Loucy (cell line): ENCODE measurements at regions not wholly inside any gene's neighbourhood (a gene's known extent, or its start where the extent isn't known, plus 50 kb on each side); places are given as distances from the start of the nearest gene placed in this dataset.

Source experiments
- H2AFZ ChIP-seq: fragments of 200-600 bp; sonication (generic); 2 replicates; pipeline ENCODE4 v1.6.0; 2016; ENCODE audit warnings: antibody characterized with exemption, mild to moderate bottlenecking, low read length, moderate library complexity
- H3F3A ChIP-seq: fragments of 200-600 bp; 2 replicates; pipeline ENCODE4 v1.6.0; 2016; ENCODE audit warnings: antibody characterized with exemption, low read depth, mild to moderate bottlenecking
- H3K27me3 ChIP-seq: fragments of 200-600 bp; sonication (generic); 2 replicates; pipeline ENCODE4 v1.6.1; 2014; ENCODE audit warnings: low read length, mild to moderate bottlenecking; ENCODE audit not compliant: insufficient read depth, poor library complexity, severe bottlenecking
- H3K36me3 ChIP-seq: fragments of 200-600 bp; sonication (generic); 2 replicates; pipeline ENCODE4 v1.6.1; 2016; ENCODE audit warnings: low read length; ENCODE audit not compliant: insufficient read depth
- H3K4me1 ChIP-seq: fragments of 200-600 bp; sonication (generic); 2 replicates; pipeline ENCODE4 v1.5.1; 2014; ENCODE audit warnings: low read length, mild to moderate bottlenecking; ENCODE audit not compliant: insufficient read depth, poor library complexity, severe bottlenecking
- H3K4me2 ChIP-seq: fragments of 200-600 bp; sonication (generic); 2 replicates; pipeline ENCODE4 v1.6.0; 2014; ENCODE audit warnings: antibody characterized with exemption, low read length, low read depth, mild to moderate bottlenecking; ENCODE audit not compliant: poor library complexity, severe bottlenecking
- H3K4me3 ChIP-seq: fragments of 200-600 bp; sonication (generic); 2 replicates; pipeline ENCODE4 v1.5.1; 2014; ENCODE audit warnings: low read length, mild to moderate bottlenecking, mixed read lengths; ENCODE audit not compliant: poor library complexity, severe bottlenecking
- H3K79me2 ChIP-seq: fragments of 200-600 bp; sonication (generic); 2 replicates; pipeline ENCODE4 v1.6.1; 2014; ENCODE audit warnings: low read length; ENCODE audit not compliant: insufficient read depth
- H3K9ac ChIP-seq: fragments of 200-600 bp; sonication (generic); 2 replicates; pipeline ENCODE4 v1.6.0; 2014; ENCODE audit warnings: mild to moderate bottlenecking, low read depth, low read length, moderate library complexity; ENCODE audit not compliant: poor library complexity, severe bottlenecking
- H3K9me2 ChIP-seq: fragments of 200-600 bp; sonication (generic); replicated peaks from 2 replicates; pipeline ENCODE4 v1.6.1; 2016; ENCODE audit warnings: low read depth, low read length, mixed read lengths
- H3K9me3 ChIP-seq: fragments of 200-600 bp; sonication (generic); 2 replicates; pipeline ENCODE4 v1.6.1; 2014; ENCODE audit warnings: mild to moderate bottlenecking, antibody characterized with exemption, low read length, low read depth; ENCODE audit not compliant: insufficient read depth
- H4K20me1 ChIP-seq: fragments of 200-600 bp; sonication (generic); 2 replicates; pipeline ENCODE4 v1.6.0; 2014; ENCODE audit warnings: antibody characterized with exemption, low read length, mild to moderate bottlenecking; ENCODE audit not compliant: insufficient read depth, poor library complexity, severe bottlenecking
- CTCF ChIP-seq: fragments of 200-600 bp; sonication (generic); conservative IDR thresholded peaks from 2 replicates; pipeline ENCODE4 v1.5.1; 2014; ENCODE audit warnings: mild to moderate bottlenecking, antibody characterized with exemption, low read length
- EZH2phosphoT487 ChIP-seq: fragments of 200-600 bp; IDR thresholded peaks from 2 replicates; pipeline ENCODE4 v1.6.1; 2018; ENCODE audit warnings: antibody characterized with exemption, mild to moderate bottlenecking, moderate library complexity, borderline replicate concordance

- Histone ChIP-seq H3K9me3 (no peaks in the 10 kb centered on the region), H3K79me2 (no peaks in the 10 kb centered on the region), H2AFZ (no peak overlapping the region), H3K9me2 (no peaks in the 10 kb centered on the region), H3K4me1 (peaks cover 5% of the 10 kb centered on the region), H3K4me2 (no peak overlapping the region), H4K20me1 (no peaks in the 10 kb centered on the region), H3F3A (no peaks in the 10 kb centered on the region), H3K9ac (no peak overlapping the region), H3K4me3 (no peak overlapping the region), H3K27me3 (no peaks in the 10 kb centered on the region), H3K36me3 (no peaks in the 10 kb centered on the region)
- TF ChIP-seq EZH2phosphoT487 (no peak), CTCF (no peak)
Measured at GRCh38 chr5:96195123-96195522, 233.5 kb upstream of the ELL2 start.

DNA sequence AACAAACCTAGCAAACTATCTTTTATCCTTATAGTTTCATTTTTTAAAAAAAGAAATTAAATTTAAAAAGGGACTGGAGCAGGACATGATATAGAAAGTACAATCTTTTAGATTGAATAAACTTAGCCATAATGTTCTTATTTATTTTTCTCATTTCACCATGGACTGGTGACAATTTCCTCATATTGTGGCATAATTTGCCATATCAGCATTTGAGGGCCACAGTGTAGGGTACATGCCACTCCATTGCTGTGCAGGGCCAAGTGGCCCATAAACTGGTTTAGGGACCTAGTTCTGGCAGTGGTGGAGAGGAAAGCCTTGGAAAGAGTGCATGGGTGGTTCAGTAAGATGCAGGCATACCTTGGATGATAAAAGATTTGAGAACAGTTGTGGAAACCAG, 232.9 kb upstream of the ELL2 start:
- no peak overlapping the region for H3K4me2 ChIP-seq
- no peak overlapping the region for H2AFZ ChIP-seq
- no peaks in the 10 kb centered on the region for H3F3A ChIP-seq
- H4K20me1 ChIP-seq = no peaks in the 10 kb centered on the region
- H3K4me1 ChIP-seq = peaks cover 10% of the 10 kb centered on the region
- H3K9ac ChIP-seq = no peak overlapping the region
- no peaks in the 10 kb centered on the region for H3K9me2 ChIP-seq
- TF ChIP-seq EZH2phosphoT487 (no peak), CTCF (no peak)
- no peaks in the 10 kb centered on the region for H3K79me2 ChIP-seq
- no peaks in the 10 kb centered on the region for H3K9me3 ChIP-seq
- H3K36me3 ChIP-seq = no peaks in the 10 kb centered on the region
- no peak overlapping the region for H3K4me3 ChIP-seq
- H3K27me3 ChIP-seq = no peaks in the 10 kb centered on the region

DNA sequence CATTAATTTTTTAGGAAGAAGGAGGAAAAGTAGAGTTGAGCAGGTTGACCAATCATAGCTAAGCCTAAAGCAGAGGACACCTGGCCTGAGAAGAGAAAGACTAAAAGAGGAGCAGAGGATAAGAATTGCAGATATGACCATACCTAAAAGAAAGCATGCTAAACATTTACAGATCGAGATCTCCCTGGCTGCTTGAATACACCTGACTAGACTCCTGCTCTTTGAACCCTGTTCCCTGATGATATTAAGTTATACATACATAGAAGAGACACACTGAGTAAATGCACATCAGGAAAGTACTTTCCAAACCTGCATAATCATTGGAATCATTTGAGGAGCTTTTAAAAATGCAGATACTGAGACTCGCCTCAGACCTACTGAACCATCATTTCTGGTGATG, 232.3 kb upstream of the ELL2 start:
- H3K36me3 ChIP-seq = no peaks in the 10 kb centered on the region
- no peak overlapping the region for H3K9ac ChIP-seq
- H3K27me3 ChIP-seq = no peaks in the 10 kb centered on the region
- H3K9me3 ChIP-seq = no peaks in the 10 kb centered on the region
- no peak overlapping the region for H3K4me2 ChIP-seq
- H3F3A ChIP-seq = no peaks in the 10 kb centered on the region
- H3K79me2 ChIP-seq = no peaks in the 10 kb centered on the region
- H2AFZ ChIP-seq = no peak overlapping the region
- H4K20me1 ChIP-seq = no peaks in the 10 kb centered on the region
- H3K4me3 ChIP-seq = no peak overlapping the region
- H3K4me1 ChIP-seq = peaks cover 13% of the 10 kb centered on the region
- H3K9me2 ChIP-seq = no peaks in the 10 kb centered on the region
- TF ChIP-seq CTCF = no peak
- TF ChIP-seq EZH2phosphoT487 = no peak
